NCI-H2081 (cell line): ENCODE measurements at regions not wholly inside any gene's neighbourhood (a gene's known extent, or its start where the extent isn't known, plus 50 kb on each side); places are given as distances from the start of the nearest gene placed in this dataset.
A peak's percentile ranks its signal among the peaks of the same experiment; 100 is the strongest.

Source experiments
- DNase-seq, 2 experiments: peaks; one replicate each; lab custom pipeline; 2025; lab: John Stamatoyannopoulos, UW

- DNase-seq, result no peak
Measured at GRCh38 chr9:105146677-105147076, 97.8 kb upstream of the SLC44A1 start.

DNA sequence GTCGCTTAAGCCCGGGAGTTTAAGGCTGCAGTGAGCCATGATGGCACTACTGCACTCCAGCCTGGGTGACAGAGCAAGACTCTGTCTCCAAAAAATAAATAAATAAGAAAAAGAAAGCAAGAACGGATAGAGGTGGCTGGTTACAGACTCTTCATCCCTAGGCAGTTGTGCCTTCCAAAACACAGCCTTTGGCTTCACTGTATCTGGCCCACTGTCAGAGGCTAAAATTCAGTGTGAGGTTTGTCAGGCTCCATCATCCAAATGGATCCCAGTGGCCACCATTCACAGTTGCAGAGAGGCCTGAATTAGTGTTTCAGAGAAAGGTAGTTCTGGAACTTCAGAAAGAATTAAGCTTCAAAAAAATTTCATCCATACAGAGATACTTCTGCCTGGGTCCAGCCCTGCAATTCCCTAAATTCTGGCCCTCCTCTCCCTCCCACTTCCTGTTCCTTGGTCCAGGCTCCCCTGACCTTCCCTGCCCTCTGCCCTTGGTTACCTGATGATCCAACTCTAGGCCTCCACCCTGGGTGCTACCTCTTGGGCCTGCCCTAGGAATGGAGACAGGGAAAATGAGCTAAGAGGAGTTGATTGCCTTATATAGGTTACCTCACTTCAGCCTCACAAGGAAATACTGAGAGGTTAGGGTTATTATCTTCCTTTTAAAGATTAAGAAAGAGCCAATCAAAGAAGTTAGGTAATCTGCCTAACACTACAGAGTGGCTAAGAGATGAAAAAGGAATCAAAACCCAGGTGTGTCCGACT is 97.2 kb upstream of the SLC44A1 start:
- no peak for DNase-seq

GRCh38 chr9:105148328-105149006 is 96.0 kb upstream of the SLC44A1 start:
- DNase-seq, result no peak

DNA sequence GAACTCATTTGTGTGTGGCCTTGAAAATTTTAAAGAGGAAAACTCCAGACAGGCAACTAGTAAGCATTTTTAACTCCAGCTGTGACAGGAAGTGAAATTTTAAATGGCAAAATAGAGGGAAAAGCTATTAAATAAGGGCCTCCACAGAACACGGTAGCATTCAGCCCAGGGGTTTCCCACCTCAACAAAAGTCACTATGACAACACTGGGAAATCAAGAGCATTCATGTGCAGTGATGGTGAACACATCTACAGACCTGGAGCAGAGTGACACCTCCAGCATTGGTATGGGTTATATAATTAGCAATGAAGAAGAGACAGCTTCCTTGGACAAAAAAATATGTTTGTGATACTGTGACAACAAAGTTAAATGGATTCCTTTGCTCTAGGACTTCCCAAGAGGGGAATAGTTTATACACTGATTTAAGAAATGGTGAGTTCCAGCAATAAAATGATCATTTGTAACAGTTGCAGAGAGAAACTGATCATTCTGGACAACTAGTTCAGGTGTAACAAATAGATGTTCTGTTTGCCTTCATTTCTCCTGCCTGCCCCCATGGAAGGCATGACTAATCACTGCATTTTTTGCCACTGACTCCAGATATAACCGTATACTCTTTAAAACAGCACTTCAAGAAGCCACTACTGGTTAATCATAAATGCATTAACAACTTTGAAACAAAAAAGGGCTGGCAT is 93.3 kb upstream of the SLC44A1 start:
- DNase-seq, result peak in 1 of 2 experiments; percentile 12

DNA sequence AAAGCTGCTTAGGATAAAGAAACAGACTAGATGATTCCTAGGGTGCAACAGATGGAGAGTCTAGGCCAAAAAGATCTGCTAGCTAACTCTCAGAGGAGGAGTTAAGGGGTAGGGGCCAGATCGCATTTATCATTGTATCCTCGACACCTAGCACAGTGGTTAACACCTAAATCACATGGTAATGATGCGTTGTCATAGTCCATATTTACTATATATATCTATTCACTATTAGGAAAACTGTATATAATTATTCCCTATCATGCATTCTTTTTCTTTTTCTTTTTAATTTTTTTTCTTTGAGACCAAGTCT is 92.8 kb upstream of the SLC44A1 start:
- DNase-seq, result no peak

DNA sequence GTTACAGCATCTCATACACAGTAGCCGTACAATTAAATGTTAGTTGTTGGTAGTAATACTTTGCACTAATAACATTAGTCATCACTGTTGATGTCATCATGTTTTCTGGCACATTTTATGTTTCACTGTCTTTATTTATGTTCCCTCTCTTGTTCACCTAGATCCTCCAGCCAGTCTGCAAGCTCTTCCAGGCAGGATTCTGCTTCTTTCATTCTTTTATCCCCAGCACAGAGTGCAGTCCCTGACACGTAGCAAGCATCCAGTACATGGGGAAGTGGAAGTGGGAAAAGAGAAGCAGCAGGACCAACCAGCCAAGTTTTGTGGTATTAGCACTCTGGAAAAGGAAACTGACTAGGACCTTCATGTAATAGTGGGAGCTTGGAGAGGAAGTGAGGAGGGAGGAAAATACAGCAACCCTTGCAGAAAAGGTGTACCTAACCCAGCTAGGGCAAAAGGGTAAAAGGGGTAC is 89.7 kb upstream of the SLC44A1 start:
- no peak for DNase-seq

- DNase-seq, result peak; percentile 13 to 50
Measured at GRCh38 chr9:105157171-105157583, 87.3 kb upstream of the SLC44A1 start.

GRCh38 chr9:105158020-105158419 is 86.4 kb upstream of the SLC44A1 start:
- DNase-seq, result no peak

DNA sequence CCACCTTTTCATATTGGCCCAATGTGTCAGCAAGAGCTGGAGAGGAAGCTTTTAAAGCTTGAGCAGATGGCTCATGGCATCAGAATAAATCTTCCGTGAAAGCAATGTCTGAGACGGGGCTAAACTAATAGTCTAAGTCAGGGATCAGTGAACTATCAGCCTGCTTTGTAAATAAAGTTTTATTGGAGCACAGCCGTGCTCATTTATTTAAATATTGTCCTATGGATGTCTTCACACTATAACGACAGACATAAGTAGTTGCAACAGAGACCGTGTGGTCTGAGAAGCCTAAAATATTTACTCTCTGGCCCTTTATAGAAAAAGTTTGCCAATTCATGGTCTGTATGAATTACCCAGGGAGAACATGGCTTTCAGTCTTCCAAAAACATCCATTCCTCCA is 85.6 kb upstream of the SLC44A1 start:
- no peak for DNase-seq

GRCh38 chr9:105168870-105169319 is 75.6 kb upstream of the SLC44A1 start:
- no peak for DNase-seq

GRCh38 chr9:105171076-105171475 is 73.4 kb upstream of the SLC44A1 start:
- DNase-seq, result no peak

GRCh38 chr9:105171589-105171988 is 72.9 kb upstream of the SLC44A1 start:
- DNase-seq, result no peak

DNA sequence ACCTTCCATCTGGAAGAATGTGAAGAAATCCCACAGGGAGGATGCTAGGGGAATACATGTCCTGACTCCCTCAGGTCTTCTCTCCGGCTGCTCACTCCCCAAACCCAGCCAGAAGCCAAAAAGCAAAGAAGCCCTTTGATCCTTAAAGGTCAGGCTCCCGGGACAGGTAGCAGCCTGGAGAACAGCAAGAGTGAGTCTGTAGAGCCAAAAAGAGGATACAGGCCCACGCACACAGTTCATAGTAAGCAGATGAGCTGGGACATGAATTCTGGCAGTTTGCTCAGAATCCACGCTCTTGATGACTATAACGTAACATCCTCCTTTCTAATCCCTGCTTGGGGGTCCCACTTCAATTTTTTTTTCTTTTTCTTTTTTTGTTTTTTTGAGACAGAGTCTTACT is 72.0 kb upstream of the SLC44A1 start:
- DNase-seq, result no peak

DNA sequence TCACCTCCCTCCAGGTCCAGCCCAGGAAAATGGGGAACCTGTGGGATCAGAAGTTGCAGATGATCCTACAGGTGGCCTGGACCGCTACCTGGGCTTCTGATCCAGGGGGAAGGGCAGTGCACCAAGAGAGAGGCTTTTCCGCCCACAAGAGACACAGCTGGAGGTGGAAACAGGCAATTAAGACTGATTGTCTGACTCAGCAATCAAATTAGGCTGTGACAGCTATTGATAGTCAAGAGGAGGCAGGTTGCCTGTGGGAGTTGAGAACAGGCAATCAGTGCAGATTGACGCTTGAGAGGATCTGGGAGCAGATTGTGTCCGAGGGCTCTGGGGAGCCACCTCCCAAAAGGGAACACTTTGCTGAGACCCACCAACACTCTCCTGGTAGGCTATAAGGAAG is 71.1 kb upstream of the SLC44A1 start:
- DNase-seq, result peak in 1 of 2 experiments; percentile 23

GRCh38 chr9:105173826-105174225 is 70.6 kb upstream of the SLC44A1 start:
- no peak for DNase-seq

DNA sequence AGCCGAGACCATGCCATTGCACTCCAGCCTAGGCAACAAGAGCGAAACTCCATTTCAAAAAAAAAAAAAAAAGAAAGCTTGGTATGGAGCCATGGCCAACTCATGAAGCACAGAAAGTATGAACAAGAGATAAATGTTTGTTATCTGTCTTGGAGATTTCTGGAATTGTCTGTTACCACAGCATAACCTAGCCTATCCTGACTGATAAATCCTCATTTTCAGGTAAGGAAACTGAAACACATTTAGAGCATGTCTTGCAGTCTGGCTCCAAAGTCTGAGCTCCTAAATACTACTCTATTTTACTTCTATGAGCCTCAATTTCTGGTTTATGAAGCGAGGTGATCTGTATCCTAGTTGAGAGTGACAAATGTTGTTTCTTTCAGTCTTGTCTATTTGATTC is 68.3 kb upstream of the SLC44A1 start:
- no peak for DNase-seq

- no peak for DNase-seq
Measured at GRCh38 chr9:105178076-105178475, 66.4 kb upstream of the SLC44A1 start.

- DNase-seq, result no peak
Measured at GRCh38 chr9:105187781-105188180, 56.7 kb upstream of the SLC44A1 start.

- no peak for DNase-seq
Measured at GRCh38 chr9:105188746-105189145, 55.7 kb upstream of the SLC44A1 start.

- no peak for DNase-seq
Measured at GRCh38 chr9:105191508-105192121, 52.8 kb upstream of the SLC44A1 start.

- DNase-seq, result no peak
Measured at GRCh38 chr9:105193560-105193959, 50.9 kb upstream of the SLC44A1 start.

- DNase-seq, result no peak
Measured at GRCh38 chr9:105194234-105194633, 50.2 kb upstream of the SLC44A1 start.
